A549 (cell line): ENCODE measurements at regions not wholly inside any gene's neighbourhood (a gene's known extent, or its start where the extent isn't known, plus 50 kb on each side); places are given as distances from the start of the nearest gene placed in this dataset.

Source experiments
- ATAC-seq, 2 experiments: fragments of 200-7000 bp in 1 of 2; fragments of >200 bp in 1 of 2; cut with Nextera tagmentation in 1 of 2; cut with Tn5 transposase in 1 of 2; 3 replicates each; pipeline versions ENCODE4 v1.8.0 to v1.9.1; 2018 to 2020; ENCODE audit warnings: mild to moderate bottlenecking in 1 of 2, moderate library complexity in 1 of 2
- CTCF ChIA-PET: fragments of 300-600 bp; sonication (Branson Sonifier 250); formaldehyde crosslinking; extraction: SDS; loops from one replicate; lab custom pipeline; 2021; ENCODE audit warnings: antibody characterized with exemption, inconsistent platforms; lab: Yijun Ruan, JAX
- POLR2A ChIA-PET: fragments of 350-600 bp; formaldehyde crosslinking; extraction: SDS; loops from one replicate; lab custom pipeline; 2021; ENCODE audit warnings: antibody characterized with exemption, inconsistent platforms; lab: Yijun Ruan, JAX
- DNase-seq, 2 experiments: peaks; one replicate each; pipeline versions ENCODE4 v3.0.0 to v3.0.0-alpha.2; 2011 to 2016; ENCODE audit warnings: low read depth in 1 of 2, low spot score in 1 of 2
- FAIRE-seq: peaks from 2 replicates; lab custom pipeline; 2011; peaks lifted over from hg19 to GRCh38; lab: Jason Lieb, UNC
- H3K27ac ChIP-seq, 2 experiments: fragments of >200 bp; sonication (Bioruptor Twin); formaldehyde crosslinking; 3 replicates each; pipeline ENCODE4 v1.5.1; 2016 to 2017
- H3K4me1 ChIP-seq: fragments of >200 bp; sonication (Bioruptor Twin); formaldehyde crosslinking; 3 replicates; pipeline ENCODE4 v1.6.1; 2016
- H3K4me2 ChIP-seq: fragments of >200 bp; sonication (Bioruptor Twin); formaldehyde crosslinking; 3 replicates; pipeline ENCODE4 v1.6.1; 2016
- H3K4me3 ChIP-seq: fragments of >200 bp; sonication (Bioruptor Twin); formaldehyde crosslinking; 3 replicates; pipeline ENCODE4 v1.5.1; 2016
- H3K9me3 ChIP-seq: fragments of >200 bp; sonication (Bioruptor Twin); formaldehyde crosslinking; 3 replicates; pipeline ENCODE4 v1.6.1; 2016
- CBX8 ChIP-seq: fragments of 200-600 bp; sonication (generic); IDR thresholded peaks from 2 replicates; pipeline ENCODE4 v1.6.1; 2016
- CHD4 ChIP-seq: fragments of 200-600 bp; sonication (generic); IDR thresholded peaks from 2 replicates; pipeline ENCODE4 v1.6.1; 2016; ENCODE audit warnings: antibody characterized with exemption, mild to moderate bottlenecking, borderline replicate concordance
- EHF ChIP-seq: fragments of 250-450 bp; sonication (Bioruptor Pico); IDR thresholded peaks from 2 replicates; pipeline ENCODE4 v1.5.0; 2020; ENCODE audit warnings: mild to moderate bottlenecking
- EP300 ChIP-seq, 2 experiments: fragments of >200 bp; sonication (Bioruptor Twin); formaldehyde crosslinking; IDR thresholded peaks; 2 replicates in 1 of 2; 3 replicates in 1 of 2; pipeline ENCODE4 v1.6.1; 2016 to 2017
- FOSB ChIP-seq: fragments of 250-450 bp; sonication (Bioruptor Pico); IDR thresholded peaks from 2 replicates; pipeline ENCODE4 v1.5.0; 2020; ENCODE audit warnings: mild to moderate bottlenecking, moderate library complexity
- FOSL2 ChIP-seq, 2 experiments: fragments of 450-650 bp in 1 of 2; fragments of >200 bp in 1 of 2; sonication (Bioruptor Twin) in 1 of 2; formaldehyde crosslinking; IDR thresholded peaks; 2 replicates each; pipeline versions ENCODE4 v1.5.0 to v1.6.1; 2016 to 2020; ENCODE audit warnings: mild to moderate bottlenecking in 1 of 2, moderate library complexity in 1 of 2
- FOXS1 ChIP-seq: fragments of 250-450 bp; sonication (Bioruptor Pico); IDR thresholded peaks from 2 replicates; pipeline ENCODE4 v1.5.0; 2020; ENCODE audit warnings: mild to moderate bottlenecking, moderate library complexity
- GATA3 ChIP-seq: IDR thresholded peaks from 2 replicates; pipeline ENCODE4 v1.6.1; 2012; ENCODE audit warnings: borderline replicate concordance
- HEYL ChIP-seq: fragments of 250-450 bp; sonication (Bioruptor Pico); IDR thresholded peaks from 2 replicates; pipeline ENCODE4 v1.8.0; 2021; ENCODE audit warnings: mild to moderate bottlenecking, moderate library complexity
- HMGXB4 ChIP-seq: fragments of 250-450 bp; sonication (Bioruptor Pico); IDR thresholded peaks from 2 replicates; pipeline ENCODE4 v1.5.0; 2021; ENCODE audit warnings: mild to moderate bottlenecking, moderate library complexity, borderline replicate concordance
- HOXA7 ChIP-seq: fragments of 250-450 bp; sonication (Bioruptor Pico); IDR thresholded peaks from 2 replicates; pipeline ENCODE4 v1.5.0; 2020; ENCODE audit warnings: mild to moderate bottlenecking, moderate library complexity
- JUNB ChIP-seq: fragments of >200 bp; sonication (Bioruptor Twin); formaldehyde crosslinking; IDR thresholded peaks from 2 replicates; pipeline ENCODE4 v1.6.1; 2016
- KDM5A ChIP-seq: fragments of 200-600 bp; sonication (generic); IDR thresholded peaks from 2 replicates; pipeline ENCODE4 v1.6.1; 2016; ENCODE audit warnings: antibody characterized with exemption, mild to moderate bottlenecking
- MAFK ChIP-seq: fragments of 450-650 bp; IDR thresholded peaks from 2 replicates; pipeline ENCODE4 v1.6.1; 2014; ENCODE audit not compliant: partially characterized antibody
- MAX ChIP-seq: IDR thresholded peaks from 2 replicates; pipeline ENCODE4 v1.6.1; 2012
- NFE2L2 ChIP-seq: fragments of 150-350 bp; conservative IDR thresholded peaks from 2 replicates; pipeline ENCODE4 v1.6.1; 2014; ENCODE audit warnings: low read length
- NR3C1 ChIP-seq: fragments of >200 bp; sonication (Bioruptor Twin); formaldehyde crosslinking; IDR thresholded peaks from 3 replicates; pipeline ENCODE4 v1.6.1; 2017
- REST ChIP-seq: fragments of 200-600 bp; sonication (generic); IDR thresholded peaks from 2 replicates; pipeline ENCODE4 v1.6.1; 2016; ENCODE audit warnings: antibody characterized with exemption, mild to moderate bottlenecking, moderate library complexity
- SMC3 ChIP-seq: fragments of >200 bp; sonication (Bioruptor Twin); formaldehyde crosslinking; IDR thresholded peaks from 3 replicates; pipeline ENCODE4 v1.6.1; 2018; ENCODE audit warnings: inconsistent platforms
- SREBF2 ChIP-seq: fragments of 450-650 bp; IDR thresholded peaks from 2 replicates; pipeline ENCODE4 v1.6.1; 2014; ENCODE audit warnings: mild to moderate bottlenecking, moderate library complexity
- ZFP36 ChIP-seq: fragments of 450-650 bp; IDR thresholded peaks from 2 replicates; pipeline ENCODE4 v1.6.1; 2014; ENCODE audit warnings: borderline replicate concordance; ENCODE audit not compliant: partially characterized antibody
- WGBS: methylation state at CpG from one replicate; pipeline ENCODE4 v1.1.6; 2017; ENCODE audit errors: missing lambda C conversion rate; 5-methylcytosine and 5-hydroxymethylcytosine counted together

- TF ChIP-seq MAFK: no peak
- TF ChIP-seq CHD4: no peak
Observed at GRCh38 chr11:27761356-27761755, 61.1 kb upstream of the BDNF start (continued).

- ChIA-PET CTCF (interaction anchor here (1.0 kb wide), 1 partner anchor 9 kb away, joined by 3 read pairs; no protein-coding TSS in a partner anchor), POLR2A (no interaction called here)
- Histone ChIP-seq H3K4me1 (0 out of 3 replicates have a peak, but pooled peaks cover 3% of the 10 kb centered on the region), H3K27ac (no peak overlapping the region), H3K9me3 (no peaks in the 10 kb centered on the region), H3K4me3 (no peak overlapping the region), H3K4me2 (no peak overlapping the region)
- DNase-seq (no peak), ATAC-seq (no peak), FAIRE-seq (no peak)
- 64% methylated on average over 2 of the region's 2 CpGs for WGBS
- no peak for TF ChIP-seq HMGXB4 (CRISPR knock-in tag)
- no peak for TF ChIP-seq EP300 (IDR thresholded peaks at IDR 0.05)
- TF ChIP-seq FOSL2 (IDR thresholded peaks at IDR 0.05): no peak
- peak; percentile 26; the same call in 1 of the 2 replicates for TF ChIP-seq FOSL2 (CRISPR knock-in tag; IDR thresholded peaks at IDR 0.05)
Observed at GRCh38 chr11:27757953-27758352, 57.7 kb upstream of the BDNF start.

GRCh38 chr11:27754035-27755017, 54.1 kb upstream of the BDNF start:
- ATAC-seq (no peak), FAIRE-seq (no peak), DNase-seq (no peak)
- H3K4me1 ChIP-seq: 0 out of 3 replicates have a peak, but pooled peaks cover 3% of the 10 kb centered on the region
- H3K9me3 ChIP-seq: no peaks in the 10 kb centered on the region
- ChIA-PET CTCF (interaction anchor here (0.6 kb wide), 1 partner anchor 1035 kb away, joined by 3 read pairs; no protein-coding TSS in a partner anchor), POLR2A (no interaction called here)
- H3K4me2 ChIP-seq: no peak overlapping the region
- 57% methylated on average over 13 of the region's 13 CpGs for WGBS
- no peak overlapping the region for H3K4me3 ChIP-seq
- no peak overlapping the region for H3K27ac ChIP-seq
- TF ChIP-seq HMGXB4 (CRISPR knock-in tag) (no peak), SREBF2 (no peak), SMC3 (no peak), HOXA7 (no peak), NFE2L2 (no peak), HEYL (no peak), GATA3 (no peak), MAX (no peak), ZFP36 (no peak), FOXS1 (CRISPR knock-in tag) (no peak), FOSB (no peak), JUNB (no peak), KDM5A (no peak), REST (no peak), FOSL2 (IDR thresholded peaks at IDR 0.05) (no peak), FOSL2 (CRISPR knock-in tag; IDR thresholded peaks at IDR 0.05) (no peak), CBX8 (no peak), NR3C1 (no peak), CHD4 (no peak), EHF (CRISPR knock-in tag) (no peak)
- TF ChIP-seq, all 56 proteins: peak for 0
